ENCODE measurements at regions not wholly inside any gene's neighbourhood (a gene's known extent, or its start where the extent isn't known, plus 50 kb on each side); places are given as distances from the start of the nearest gene placed in this dataset.

DNA sequence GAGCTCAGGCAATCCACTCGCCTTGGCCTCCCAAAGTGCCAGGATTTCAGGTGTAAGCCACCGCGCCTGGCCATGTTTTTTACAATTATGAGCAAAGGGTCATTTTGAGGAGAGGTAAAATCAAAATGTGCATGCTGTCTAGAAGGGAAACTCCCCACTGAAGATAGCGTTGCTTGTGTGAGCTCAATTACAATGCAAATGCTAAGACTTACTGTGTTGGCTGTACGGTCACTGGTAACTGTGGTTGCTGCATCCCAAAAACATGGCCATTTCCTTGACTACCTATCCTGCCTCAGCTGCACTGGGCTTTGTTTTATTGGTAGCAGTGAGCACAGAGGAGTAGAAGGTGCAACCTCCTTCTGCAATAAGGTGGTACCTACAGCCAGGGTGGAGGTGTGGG lies 77.4 kb upstream of the SPATA31E1 start:
- H3K4me2 ChIP-seq (ENCODE audit: control insufficient read depth, insufficient read depth) = no peak overlapping the region
- no peak overlapping the region for H2AFZ ChIP-seq (ENCODE audit: control insufficient read depth, low read depth, low read length)
- ChIA-PET RAD21 (ENCODE audit: unreplicated experiment) (interaction anchor here (0.8 kb wide), 1 partner anchor 15 kb away, joined by 5 read pairs; no protein-coding TSS in a partner anchor), SMC1A (ENCODE audit: uncharacterized antibody, unreplicated experiment) (no interaction called here), CTCF (interaction anchor here (1.4 kb wide), 1 partner anchor 10 kb away, joined by 4 read pairs; no protein-coding TSS in a partner anchor), POLR2A (no interaction called here)
- no peak overlapping the region for H3K9ac ChIP-seq (ENCODE audit: control insufficient read depth, insufficient read depth, low read length)
- BruUV-seq (replicated peaks) = no TSS peak
- no peak for ATAC-seq
- DNase-seq (ENCODE audit: low read depth, low spot score) = no peak
- no peaks in the 10 kb centered on the region for H3K4me1 ChIP-seq (ENCODE audit: control insufficient read depth, insufficient read depth, low read length)
- H3K4me3 ChIP-seq = no peak overlapping the region
- no peak for FAIRE-seq
- 56% methylated on average over 5 of the region's 5 CpGs for WGBS (ENCODE audit: insufficient coverage, insufficient replicate concordance, low lambda C conversion rate, missing lambda C conversion rate)
- intact Hi-C loops (cut with micrococcal nuclease; ENCODE audit: unreplicated experiment) = no loop called here
- H3K9me3 ChIP-seq (replicated peaks; ENCODE audit: control insufficient read depth, insufficient read depth, low read length) = no peaks in the 10 kb centered on the region
- no peak overlapping the region for H3K27ac ChIP-seq (ENCODE audit: control insufficient read depth, insufficient read depth)
- in situ Hi-C loops (cut with MboI) = no loop called here
- H3K36me3 ChIP-seq (ENCODE audit: control insufficient read depth in 2 of 2, insufficient read depth in 2 of 2, low read length in 1 of 2) = no peaks in the 10 kb centered on the region
- H3K79me2 ChIP-seq (ENCODE audit: control insufficient read depth, insufficient read depth, low read length) = no peaks in the 10 kb centered on the region
- no peaks in the 10 kb centered on the region; a peak in 1 of 4 replicates for H3K27me3 ChIP-seq (replicated peaks in 1 of 2; ENCODE audit: control insufficient read depth in 2 of 2, insufficient read depth in 2 of 2, low read length in 1 of 2)
- TF ChIP-seq USF2 (IDR thresholded peaks at IDR 0.05; ENCODE audit: borderline replicate concordance, low read depth, low read length) (no peak), NRF1 (conservative IDR thresholded peaks at IDR 0.05; ENCODE audit: low read depth, low read length) (no peak), ZNF217 (IDR thresholded peaks at IDR 0.05) (no peak), NFYA (IDR thresholded peaks at IDR 0.05; ENCODE audit: borderline replicate concordance, low read depth, low read length) (no peak), PBX3 (IDR thresholded peaks at IDR 0.05; ENCODE audit: insufficient replicate concordance, low read depth, low read length) (no peak), RAD21 (IDR thresholded peaks at IDR 0.05; ENCODE audit: insufficient read depth, low read depth, low read length) (no peak), DPF2 (IDR thresholded peaks at IDR 0.05) (no peak), CBX5 (IDR thresholded peaks at IDR 0.05; ENCODE audit: low read depth) (no peak), HSF1 (IDR thresholded peaks at IDR 0.05; ENCODE audit: low read depth, low read length) (no peak), SIN3A (IDR thresholded peaks at IDR 0.05; ENCODE audit: low read depth, low read length) (no peak)
- no peaks in the 10 kb centered on the region for H4K20me1 ChIP-seq (ENCODE audit: control insufficient read depth, insufficient read depth)
